ENCODE measurements at regions not wholly inside any gene's neighbourhood (a gene's known extent, or its start where the extent isn't known, plus 50 kb on each side); places are given as distances from the start of the nearest gene placed in this dataset.

GRCh38 chr13:78239714-78240113 is 321.1 kb upstream of the EDNRB start:
- no peak overlapping the region for H3K27ac ChIP-seq
- no peak for TF ChIP-seq POLR2A (IDR thresholded peaks at IDR 0.05)
- no peak overlapping the region for H3K4me3 ChIP-seq
- no peak for DNase-seq
- H3K4me1 ChIP-seq = no peaks in the 10 kb centered on the region
- no peaks in the 10 kb centered on the region for H3K9me3 ChIP-seq
- intact Hi-C loops (cut with DNase I; ENCODE audit: low total_unique reads) = loop anchor here (5.0 kb wide), 1 partner anchor 738 kb away; no protein-coding TSS in a partner anchor
- H3K27me3 ChIP-seq (replicated peaks in 1 of 7) = no peaks in the 10 kb centered on the region
- no peaks in the 10 kb centered on the region for H3K36me3 ChIP-seq
- 55 to 76% (median 68%) methylated on average over 2 of the region's 2 CpGs for whole genome bisulfite sequencing, 5 donors

- H3K36me3 ChIP-seq = no peaks in the 10 kb centered on the region
- no peak for TF ChIP-seq POLR2A (IDR thresholded peaks at IDR 0.05)
- no peak for TF ChIP-seq CTCF (IDR thresholded peaks at IDR 0.05 in 8 of 11, conservative IDR thresholded peaks at IDR 0.05 in 3 of 11)
- TF ChIP-seq POLR2AphosphoS5 (IDR thresholded peaks at IDR 0.05) = no peak
- 28 to 65% (median 51%) methylated on average over 2 of the region's 2 CpGs for WGBS, 5 donors
- no peaks in the 10 kb centered on the region for H3K27me3 ChIP-seq (replicated peaks in 1 of 7)
- intact Hi-C loops (cut with DNase I; ENCODE audit: low total_unique reads) = no loop called here
- H3K9me3 ChIP-seq = no peaks in the 10 kb centered on the region
- no peak overlapping the region for H3K4me3 ChIP-seq
- no peak for DNase-seq
- no peak overlapping the region for H3K27ac ChIP-seq
- no peaks in the 10 kb centered on the region for H3K4me1 ChIP-seq
These were observed 320.3 kb upstream of the EDNRB start for GRCh38 chr13:78238911-78239310.

GRCh38 chr13:78228940-78229339 is 310.3 kb upstream of the EDNRB start:
- WGBS, 5 donors = 59 to 85% (median 67%) methylated on average over 4 of the region's 4 CpGs
- Histone ChIP-seq H3K4me3 (no peak overlapping the region), H3K9me3 (no peaks in the 10 kb centered on the region), H3K4me1 (no peaks in the 10 kb centered on the region), H3K36me3 (no peaks in the 10 kb centered on the region), H3K27me3 (replicated peaks in 1 of 7) (no peaks in the 10 kb centered on the region), H3K27ac (no peak overlapping the region)
- intact Hi-C loops (cut with DNase I; ENCODE audit: low total_unique reads) = no loop called here
- TF ChIP-seq POLR2AphosphoS5 (IDR thresholded peaks at IDR 0.05) (no peak), POLR2A (IDR thresholded peaks at IDR 0.05) (no peak), CTCF (IDR thresholded peaks at IDR 0.05 in 8 of 11, conservative IDR thresholded peaks at IDR 0.05 in 3 of 11) (no peak)
- DNase-seq = no peak

GRCh38 chr13:78228211-78228610 is 309.6 kb upstream of the EDNRB start:
- Histone ChIP-seq H3K4me1 (no peaks in the 10 kb centered on the region), H3K27me3 (replicated peaks in 1 of 7) (no peaks in the 10 kb centered on the region), H3K27ac (no peak overlapping the region), H3K36me3 (no peaks in the 10 kb centered on the region), H3K4me3 (no peak overlapping the region), H3K9me3 (no peaks in the 10 kb centered on the region)
- DNase-seq = no peak
- intact Hi-C loops (cut with DNase I; ENCODE audit: low total_unique reads) = no loop called here
- WGBS, 5 donors = 78 to 89% (median 84%) methylated on average over 1 of the region's 1 CpG
- TF ChIP-seq CTCF (IDR thresholded peaks at IDR 0.05 in 8 of 11, conservative IDR thresholded peaks at IDR 0.05 in 3 of 11) (no peak), POLR2AphosphoS5 (IDR thresholded peaks at IDR 0.05) (no peak), POLR2A (IDR thresholded peaks at IDR 0.05) (no peak)

GRCh38 chr13:78227709-78228108 is 309.1 kb upstream of the EDNRB start:
- 73 to 88% (median 79%) methylated on average over 3 of the region's 3 CpGs for WGBS, 5 donors
- no peaks in the 10 kb centered on the region for H3K4me1 ChIP-seq
- TF ChIP-seq POLR2A (IDR thresholded peaks at IDR 0.05) (no peak), POLR2AphosphoS5 (IDR thresholded peaks at IDR 0.05) (no peak), CTCF (IDR thresholded peaks at IDR 0.05 in 8 of 11, conservative IDR thresholded peaks at IDR 0.05 in 3 of 11) (no peak)
- no peak overlapping the region for H3K27ac ChIP-seq
- intact Hi-C loops (cut with DNase I; ENCODE audit: low total_unique reads) = no loop called here
- no peaks in the 10 kb centered on the region for H3K36me3 ChIP-seq
- H3K4me3 ChIP-seq = no peak overlapping the region
- DNase-seq = no peak
- no peaks in the 10 kb centered on the region for H3K27me3 ChIP-seq (replicated peaks in 1 of 7)
- no peaks in the 10 kb centered on the region for H3K9me3 ChIP-seq
